OCI-LY7 (cell line): ENCODE measurements at regions not wholly inside any gene's neighbourhood (a gene's known extent, or its start where the extent isn't known, plus 50 kb on each side); places are given as distances from the start of the nearest gene placed in this dataset.

Source experiments
- BruUV-seq: library from RNA; stranded (reverse); fragments of 400-500 nt; replicated peaks from 2 replicates; lab custom pipeline; 2021; lab: Mats Ljungman, UMichigan
- CTCF ChIA-PET: fragments of 300-600 bp; sonication (Branson Sonifier 250); formaldehyde crosslinking; loops from one replicate; lab custom pipeline; 2022; ENCODE audit warnings: antibody characterized with exemption; ENCODE audit not compliant: unreplicated experiment; lab: Charles Lee
- POLR2A ChIA-PET: fragments of 300-600 bp; sonication (Branson Sonifier 250); formaldehyde crosslinking; loops from one replicate; lab custom pipeline; 2022; ENCODE audit warnings: antibody characterized with exemption; lab: Charles Lee
- DNase-seq: peaks from one replicate; pipeline ENCODE4 v3.0.0-alpha.2; 2015; ENCODE audit warnings: low spot score
- H2AFZ ChIP-seq: fragments of 200-600 bp; sonication (generic), shearing (Covaris generic); 2 replicates; pipeline ENCODE4 v1.6.1; 2014; ENCODE audit warnings: mild to moderate bottlenecking, antibody characterized with exemption, low read length, moderate library complexity
- H3K27ac ChIP-seq: fragments of 200-600 bp; sonication (generic); 2 replicates; pipeline ENCODE4 v1.5.1; 2014; ENCODE audit warnings: mixed run types, low read depth, mild to moderate bottlenecking, moderate library complexity, low read length, inconsistent platforms; ENCODE audit not compliant: poor library complexity, severe bottlenecking
- H3K36me3 ChIP-seq: fragments of 200-600 bp; sonication (generic); 2 replicates; pipeline ENCODE4 v1.6.1; 2014; ENCODE audit warnings: mild to moderate bottlenecking, antibody characterized with exemption, low read length, moderate library complexity, mixed read lengths; ENCODE audit not compliant: insufficient read depth
- H3K4me1 ChIP-seq: fragments of 200-600 bp; sonication (generic); 2 replicates; pipeline ENCODE4 v1.5.1; 2014; ENCODE audit warnings: mild to moderate bottlenecking, low read length; ENCODE audit not compliant: insufficient read depth, poor library complexity, severe bottlenecking
- H3K4me2 ChIP-seq: fragments of 200-600 bp; sonication (generic); 2 replicates; pipeline ENCODE4 v1.6.1; 2014; ENCODE audit warnings: mild to moderate bottlenecking, low read length
- H3K4me3 ChIP-seq: fragments of 200-600 bp; sonication (generic); 2 replicates; pipeline ENCODE4 v1.5.1; 2014; ENCODE audit warnings: mild to moderate bottlenecking, low read depth, low read length; ENCODE audit not compliant: poor library complexity, severe bottlenecking
- H3K79me2 ChIP-seq: fragments of 200-600 bp; sonication (generic); 2 replicates; pipeline ENCODE4 v1.6.1; 2016; ENCODE audit warnings: low read depth, mild to moderate bottlenecking, low read length, moderate library complexity, mixed read lengths; ENCODE audit not compliant: insufficient read depth
- H3K9me2 ChIP-seq: fragments of 200-600 bp; sonication (generic); 2 replicates; pipeline ENCODE4 v1.6.1; 2016; ENCODE audit warnings: mild to moderate bottlenecking, low read length, mixed read lengths; ENCODE audit not compliant: insufficient read depth
- H3K9me3 ChIP-seq: fragments of 200-600 bp; sonication (generic); 2 replicates; pipeline ENCODE4 v1.6.1; 2014; ENCODE audit warnings: mild to moderate bottlenecking, mixed run types, low read length, mixed read lengths
- H4K20me1 ChIP-seq: fragments of 200-600 bp; sonication (generic); 2 replicates; pipeline ENCODE4 v1.6.1; 2014; ENCODE audit warnings: mild to moderate bottlenecking, antibody characterized with exemption, low read length, moderate library complexity, mixed read lengths; ENCODE audit not compliant: insufficient read depth
- EZH2phosphoT487 ChIP-seq: fragments of 200-600 bp; sonication (generic); IDR thresholded peaks from 2 replicates; pipeline ENCODE4 v1.6.1; 2018; ENCODE audit warnings: low read depth, borderline replicate concordance, mild to moderate bottlenecking, mixed run types, antibody characterized with exemption, low read length, moderate library complexity, mixed read lengths
- intact Hi-C: fragments of 100-400 bp; cut with micrococcal nuclease; formaldehyde crosslinking; loops from one replicate; pipeline ENCODE4 v1.10.0; 2022; ENCODE audit not compliant: unreplicated experiment
- TF ChIP-seq, protein P1 (sequence below): fragments of 200-600 bp; sonication (generic); conservative IDR thresholded peaks from 2 replicates; pipeline ENCODE4 v1.5.1; 2014; ENCODE audit warnings: mild to moderate bottlenecking, antibody characterized with exemption, low read length, moderate library complexity, mixed read lengths

DNA sequence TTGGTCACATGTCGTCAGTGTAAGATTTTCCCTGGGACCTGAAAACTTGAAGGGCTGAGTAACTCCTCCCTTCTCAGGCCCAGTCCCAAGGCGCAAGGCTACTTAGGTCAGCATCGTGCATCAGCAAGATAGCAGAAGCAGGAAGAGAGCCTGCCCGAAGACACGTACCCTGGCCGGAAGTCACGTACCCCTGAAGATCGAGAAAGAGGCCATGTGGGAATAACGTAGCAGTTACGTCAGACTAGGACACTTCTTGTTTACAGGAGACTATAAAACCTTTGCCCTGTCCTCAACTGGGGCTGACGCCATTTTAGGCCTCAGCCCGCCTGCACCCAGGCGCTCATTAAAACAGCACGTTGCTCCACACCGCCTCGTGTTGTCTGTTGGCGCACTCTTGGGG lies 114.3 kb upstream of the GALNT17 start:
- no peaks in the 10 kb centered on the region for H3K9me2 ChIP-seq
- no peak overlapping the region for H2AFZ ChIP-seq
- H3K36me3 ChIP-seq = no peaks in the 10 kb centered on the region
- BruUV-seq = no TSS peak
- TF ChIP-seq EZH2phosphoT487 = no peak
- TF ChIP-seq, protein P1, sequence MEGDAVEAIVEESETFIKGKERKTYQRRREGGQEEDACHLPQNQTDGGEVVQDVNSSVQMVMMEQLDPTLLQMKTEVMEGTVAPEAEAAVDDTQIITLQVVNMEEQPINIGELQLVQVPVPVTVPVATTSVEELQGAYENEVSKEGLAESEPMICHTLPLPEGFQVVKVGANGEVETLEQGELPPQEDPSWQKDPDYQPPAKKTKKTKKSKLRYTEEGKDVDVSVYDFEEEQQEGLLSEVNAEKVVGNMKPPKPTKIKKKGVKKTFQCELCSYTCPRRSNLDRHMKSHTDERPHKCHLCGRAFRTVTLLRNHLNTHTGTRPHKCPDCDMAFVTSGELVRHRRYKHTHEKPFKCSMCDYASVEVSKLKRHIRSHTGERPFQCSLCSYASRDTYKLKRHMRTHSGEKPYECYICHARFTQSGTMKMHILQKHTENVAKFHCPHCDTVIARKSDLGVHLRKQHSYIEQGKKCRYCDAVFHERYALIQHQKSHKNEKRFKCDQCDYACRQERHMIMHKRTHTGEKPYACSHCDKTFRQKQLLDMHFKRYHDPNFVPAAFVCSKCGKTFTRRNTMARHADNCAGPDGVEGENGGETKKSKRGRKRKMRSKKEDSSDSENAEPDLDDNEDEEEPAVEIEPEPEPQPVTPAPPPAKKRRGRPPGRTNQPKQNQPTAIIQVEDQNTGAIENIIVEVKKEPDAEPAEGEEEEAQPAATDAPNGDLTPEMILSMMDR = no peak
- no peak overlapping the region for H3K27ac ChIP-seq
- no peaks in the 10 kb centered on the region for H3K9me3 ChIP-seq
- H4K20me1 ChIP-seq = no peaks in the 10 kb centered on the region
- no peak for DNase-seq
- CTCF ChIA-PET = no interaction called here
- POLR2A ChIA-PET = no interaction called here
- H3K4me3 ChIP-seq = no peak overlapping the region
- H3K4me1 ChIP-seq = no peaks in the 10 kb centered on the region
- no peaks in the 10 kb centered on the region for H3K79me2 ChIP-seq
- intact Hi-C loops = no loop called here
- no peak overlapping the region for H3K4me2 ChIP-seq

DNA sequence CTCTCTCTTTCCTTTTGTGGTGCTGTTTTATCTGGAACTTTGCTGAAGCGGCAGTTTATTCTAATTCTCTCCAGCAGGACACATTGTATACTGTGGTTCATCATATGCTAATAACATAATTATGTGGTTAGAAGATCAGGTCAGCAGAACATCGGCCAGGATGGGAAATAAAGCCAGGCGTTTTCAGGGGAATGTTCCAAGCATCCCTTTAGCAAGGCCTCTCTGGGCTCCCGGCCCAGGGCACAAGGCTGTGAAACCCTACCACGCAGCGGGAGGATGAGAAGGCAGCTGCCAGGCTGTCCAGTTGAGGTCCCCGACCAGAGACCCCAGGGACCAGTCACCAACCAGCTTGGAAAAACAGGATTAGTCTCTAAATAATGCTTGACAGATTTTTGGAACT lies 112.2 kb upstream of the GALNT17 start:
- Histone ChIP-seq H4K20me1 (no peaks in the 10 kb centered on the region), H3K4me2 (no peak overlapping the region), H3K9me2 (no peaks in the 10 kb centered on the region), H2AFZ (no peak overlapping the region), H3K27ac (no peak overlapping the region), H3K4me3 (no peak overlapping the region), H3K79me2 (no peaks in the 10 kb centered on the region), H3K9me3 (no peaks in the 10 kb centered on the region), H3K36me3 (no peaks in the 10 kb centered on the region), H3K4me1 (no peaks in the 10 kb centered on the region)
- no peak for DNase-seq
- POLR2A ChIA-PET = interaction anchor here (0.6 kb wide), 1 partner anchor 193 kb away, joined by 3 read pairs; no protein-coding TSS in a partner anchor
- intact Hi-C loops = no loop called here
- no peak for TF ChIP-seq EZH2phosphoT487
- TF ChIP-seq, protein P1 = no peak
- no TSS peak for BruUV-seq
- CTCF ChIA-PET = no interaction called here

DNA sequence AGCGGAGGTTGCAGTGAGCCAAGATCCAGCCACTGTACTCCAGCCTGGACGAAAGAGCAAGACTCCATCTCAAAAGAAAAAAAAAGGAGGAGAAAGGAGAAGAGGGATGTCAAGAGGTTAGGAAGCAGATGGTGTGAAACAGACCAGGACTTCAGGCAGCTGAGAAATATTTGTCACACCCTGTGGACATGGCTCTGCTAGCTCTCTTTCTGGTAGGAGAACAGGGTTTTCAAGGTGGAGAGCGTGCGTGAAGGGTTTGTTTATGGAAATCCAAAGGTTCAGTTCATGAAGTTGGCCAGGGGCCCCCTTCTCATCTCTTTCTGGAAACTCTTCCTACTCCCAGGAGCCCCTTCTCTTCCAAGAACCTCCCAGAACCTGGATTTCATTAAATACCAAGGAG lies 110.8 kb upstream of the GALNT17 start:
- no peak overlapping the region for H3K4me2 ChIP-seq
- no peak for DNase-seq
- ChIA-PET POLR2A (interaction anchor here (0.6 to 0.7 kb wide), 2 partner anchors 29 to 279 kb away, joined by 4 read pairs; no protein-coding TSS in a partner anchor), CTCF (no interaction called here)
- no peaks in the 10 kb centered on the region for H3K36me3 ChIP-seq
- H3K79me2 ChIP-seq = no peaks in the 10 kb centered on the region
- intact Hi-C loops = no loop called here
- no peaks in the 10 kb centered on the region for H3K4me1 ChIP-seq
- no peak overlapping the region for H2AFZ ChIP-seq
- TF ChIP-seq EZH2phosphoT487 = no peak
- TF ChIP-seq, protein P1 = no peak
- H4K20me1 ChIP-seq = no peaks in the 10 kb centered on the region
- H3K9me2 ChIP-seq = no peaks in the 10 kb centered on the region
- no peaks in the 10 kb centered on the region for H3K9me3 ChIP-seq
- no peak overlapping the region for H3K27ac ChIP-seq
- no peak overlapping the region for H3K4me3 ChIP-seq
- no TSS peak for BruUV-seq
